Activated naive CD4-positive, alpha-beta T cell treated with anti-CD3 and anti-CD28 coated beads, Interleukin-2, amount 50 U/mL, for 16 hours (primary cell): ENCODE measurements at regions not wholly inside any gene's neighbourhood (a gene's known extent, or its start where the extent isn't known, plus 50 kb on each side); places are given as distances from the start of the nearest gene placed in this dataset.
"Not testable (repeated sequence)": the region's sequence is repeated elsewhere in the genome, so short reads cannot be mapped to it uniquely, and the experiment has no call there.

ENCODE experiments used
- DNase-seq: peaks from one replicate; pipeline ENCODE4 v3.0.0-alpha.2; 2020

DNA sequence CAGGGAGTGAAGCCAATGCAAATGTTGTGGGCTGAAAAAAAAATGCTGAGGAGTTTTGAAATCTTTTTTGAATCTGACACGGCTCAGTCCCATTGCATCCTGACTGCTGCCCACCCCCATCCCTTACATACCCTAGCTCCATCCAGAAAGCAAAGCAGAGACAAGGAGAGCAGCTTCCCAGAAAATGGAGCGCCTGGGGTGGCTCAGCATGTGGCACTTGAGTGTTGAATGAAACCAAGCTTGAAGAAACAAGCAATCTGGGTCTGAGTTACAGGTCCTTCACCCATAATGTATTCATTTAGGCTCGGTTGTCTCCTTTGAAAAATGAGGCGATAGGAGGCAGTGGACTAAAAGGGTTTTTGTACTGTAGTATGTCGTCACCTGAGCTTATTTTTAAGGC lies 244.2 kb upstream of the ACVR2A start:
- DNase-seq: no peak

DNA sequence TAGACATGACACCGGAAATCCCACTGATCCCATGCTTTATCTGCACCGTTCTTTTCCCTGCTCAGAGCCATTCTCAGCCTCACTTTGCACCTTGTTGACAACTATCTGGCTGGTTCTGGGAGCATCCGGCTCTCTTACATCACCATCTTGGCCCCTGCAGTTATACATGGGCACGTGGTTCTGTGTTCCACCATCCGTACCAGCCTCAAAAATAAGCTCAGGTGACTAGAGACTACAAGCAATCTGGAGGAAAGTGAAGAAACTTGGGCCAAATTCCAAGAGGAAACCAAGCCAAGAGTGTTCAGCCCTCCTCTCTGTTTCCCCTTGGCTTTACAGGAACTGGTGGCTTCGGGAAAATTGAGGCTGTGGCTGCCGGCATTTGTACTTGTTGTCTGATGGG lies 244.6 kb upstream of the ACVR2A start:
- no peak for DNase-seq

DNA sequence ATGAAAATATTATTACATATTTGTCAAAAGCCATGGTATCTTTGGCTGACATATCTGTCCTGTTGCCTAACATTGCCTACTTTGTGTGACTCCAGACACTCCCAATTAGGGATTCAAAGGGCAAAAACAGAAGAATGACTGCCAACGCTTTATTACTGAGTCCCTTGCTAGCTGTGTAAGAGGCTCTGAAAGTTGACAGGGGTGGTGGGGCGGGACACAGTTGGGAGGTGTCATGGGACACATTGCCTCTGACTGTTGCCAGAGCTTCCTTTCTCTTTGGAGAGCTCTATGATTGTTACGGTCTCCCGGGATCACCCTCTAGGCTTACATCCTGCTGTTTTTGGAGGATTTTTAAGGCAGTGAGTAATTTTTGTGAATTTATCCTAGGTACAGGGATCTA lies 249.6 kb upstream of the ACVR2A start:
- no peak for DNase-seq

DNA sequence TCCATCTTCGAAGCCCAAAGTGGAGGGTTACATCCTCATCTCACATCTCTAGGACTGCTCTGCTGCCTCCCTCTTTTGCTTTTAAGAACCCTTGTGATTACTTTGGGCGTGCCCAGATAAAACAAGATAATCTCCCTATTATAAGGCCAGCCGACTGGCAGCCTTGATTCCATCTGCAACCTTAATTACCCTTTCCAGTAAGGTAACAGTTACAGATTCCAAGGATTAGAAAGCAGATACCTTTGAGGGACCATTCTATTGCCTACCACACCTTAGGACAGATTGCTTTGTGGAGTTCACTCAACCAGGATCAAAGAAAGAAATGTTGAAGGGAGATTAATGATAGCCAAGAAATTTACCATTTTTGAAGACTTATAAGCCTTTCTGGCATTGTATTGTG lies 250.8 kb upstream of the ACVR2A start:
- no peak for DNase-seq

DNA sequence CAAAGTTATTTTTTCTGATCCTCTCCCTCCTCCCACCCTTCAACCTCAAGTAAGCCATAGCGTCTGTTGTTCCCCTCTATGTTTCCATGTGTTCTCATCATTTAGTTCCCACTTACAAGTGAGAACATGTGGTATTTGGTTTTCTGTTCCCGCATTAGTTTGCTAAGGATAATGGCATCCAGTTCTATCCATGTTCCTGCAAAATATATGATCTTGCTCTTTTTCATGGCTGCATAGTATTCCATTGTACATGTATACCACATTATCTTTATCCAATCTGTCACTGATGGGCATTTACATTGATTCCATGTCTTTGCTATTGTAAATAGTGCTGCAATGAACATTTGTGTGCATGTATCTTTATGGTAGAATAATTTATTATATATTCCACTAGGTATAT lies 252.0 kb upstream of the ACVR2A start:
- DNase-seq: not testable (repeated sequence)

DNA sequence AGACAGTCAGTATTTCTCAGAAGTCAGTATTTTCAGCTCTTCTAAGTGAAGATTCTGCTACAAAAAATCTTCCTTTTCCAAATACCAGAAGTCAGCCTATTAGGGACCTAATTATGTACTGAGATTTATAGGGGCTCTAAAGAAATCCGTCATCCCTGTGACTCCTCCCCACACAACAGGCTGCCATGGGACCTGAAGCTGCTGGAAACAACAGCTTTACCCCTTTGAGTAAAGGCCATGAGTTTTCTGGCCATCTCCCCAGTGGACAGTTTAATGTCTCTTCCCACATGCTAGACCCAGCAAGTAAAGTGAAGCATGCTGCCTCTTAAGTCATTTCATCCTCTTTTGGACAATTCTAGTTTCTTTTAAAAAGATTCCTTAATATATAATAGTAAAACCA lies 255.7 kb upstream of the ACVR2A start:
- no peak for DNase-seq

DNA sequence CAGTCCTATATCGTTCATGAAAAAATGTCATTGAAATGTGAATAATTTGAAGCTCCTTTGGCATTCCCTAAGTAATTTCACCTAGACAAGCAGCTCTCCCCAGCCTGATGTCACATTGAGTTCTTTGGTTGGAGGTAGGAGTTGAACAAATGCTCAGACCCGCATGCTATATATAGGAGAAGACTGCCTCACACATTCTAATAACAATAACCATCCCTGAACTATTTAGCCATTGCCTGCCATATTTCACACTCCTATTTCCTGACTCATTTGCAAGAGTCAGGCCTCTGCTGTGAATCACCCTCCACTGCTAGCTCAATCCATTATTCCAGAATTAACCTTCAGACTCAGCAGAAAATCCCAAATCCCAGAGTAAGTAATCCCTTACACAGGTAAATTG lies 256.6 kb upstream of the ACVR2A start:
- DNase-seq: no peak

DNA sequence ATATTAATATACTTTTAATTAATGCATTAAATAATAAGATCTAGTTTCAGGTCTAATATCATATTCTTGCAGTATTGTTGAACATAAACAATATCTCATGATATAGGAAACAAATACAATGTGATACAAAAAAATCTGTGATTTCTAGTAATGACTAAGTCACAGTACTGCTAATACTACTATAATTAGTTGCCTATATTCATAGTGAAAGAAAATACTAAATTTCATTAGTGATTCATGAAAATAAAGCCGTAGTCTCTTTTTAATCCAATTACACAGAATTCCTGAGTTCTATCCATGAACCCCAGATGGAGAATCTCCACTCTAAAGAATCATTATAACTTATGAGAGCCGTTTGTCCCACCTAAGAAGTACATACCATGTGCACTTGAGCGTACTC lies 266.3 kb upstream of the ACVR2A start:
- no peak for DNase-seq

DNA sequence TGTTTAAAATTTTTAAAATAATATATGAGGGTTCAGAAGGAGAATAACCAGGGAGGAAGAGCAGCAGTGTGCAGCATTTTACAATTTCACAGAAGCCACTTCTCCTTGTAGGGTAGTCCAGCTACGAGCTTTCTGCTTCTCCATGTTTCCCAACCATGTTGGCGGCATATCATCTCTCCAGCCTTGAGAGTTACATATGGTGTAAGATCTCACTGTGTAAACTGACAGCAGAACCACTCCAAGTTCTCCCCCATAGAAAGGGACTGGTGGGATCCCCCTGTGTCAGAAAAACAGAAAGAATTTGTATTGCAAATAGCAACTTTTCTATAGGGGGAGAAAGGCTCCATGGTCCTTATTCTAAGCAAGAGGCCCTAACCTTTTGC lies 266.8 kb upstream of the ACVR2A start:
- no peak for DNase-seq

DNA sequence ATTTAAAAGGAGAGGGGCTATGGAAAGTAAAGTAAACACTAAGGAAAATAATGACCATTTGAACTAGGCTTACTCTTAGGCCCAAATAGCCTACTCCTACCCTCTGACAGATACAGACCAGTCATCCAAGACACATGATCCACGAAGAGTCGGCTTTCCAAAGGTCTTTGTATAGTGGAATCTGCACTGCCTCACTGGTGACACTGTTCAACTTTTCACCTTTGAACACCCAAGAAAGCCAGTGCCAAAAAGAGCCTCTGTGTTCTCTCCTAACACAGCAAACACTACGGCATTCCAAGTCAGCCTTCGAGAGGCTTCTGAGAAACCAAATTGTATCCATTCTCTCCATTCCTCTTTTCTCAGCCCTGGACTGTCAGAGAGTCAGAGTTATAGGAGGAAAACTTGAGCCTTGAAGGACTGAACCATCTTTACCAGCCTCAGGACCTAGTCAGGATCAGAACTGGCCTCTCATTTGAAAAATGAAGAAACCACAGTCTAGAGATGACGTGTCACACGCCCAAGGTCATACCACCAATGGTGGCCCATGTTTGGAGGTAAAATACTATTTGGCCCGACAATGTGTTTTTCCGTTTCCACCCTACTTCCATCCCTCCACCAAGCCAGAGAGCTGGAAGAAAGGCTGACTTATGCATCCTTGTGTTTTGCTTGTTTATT lies 267.4 kb upstream of the ACVR2A start:
- DNase-seq: no peak

DNA sequence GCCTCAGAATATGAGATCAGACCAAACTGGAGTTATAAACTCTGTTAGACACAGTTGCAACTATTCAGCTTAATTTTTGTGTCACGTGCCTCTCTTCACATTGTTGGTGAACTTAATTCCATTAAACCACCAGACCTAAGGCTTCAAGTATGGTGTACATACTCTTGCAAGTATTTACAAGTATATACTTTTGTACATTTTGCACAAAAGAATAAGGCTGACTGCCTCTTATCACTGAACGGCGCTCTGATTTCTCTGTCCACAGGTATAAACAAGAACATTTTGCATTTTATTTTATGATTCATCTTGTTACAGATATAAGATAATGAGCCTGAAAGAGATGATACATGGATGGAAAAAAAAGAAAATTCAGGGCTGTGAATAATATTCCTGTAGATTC lies 269.7 kb upstream of the ACVR2A start:
- no peak for DNase-seq

DNA sequence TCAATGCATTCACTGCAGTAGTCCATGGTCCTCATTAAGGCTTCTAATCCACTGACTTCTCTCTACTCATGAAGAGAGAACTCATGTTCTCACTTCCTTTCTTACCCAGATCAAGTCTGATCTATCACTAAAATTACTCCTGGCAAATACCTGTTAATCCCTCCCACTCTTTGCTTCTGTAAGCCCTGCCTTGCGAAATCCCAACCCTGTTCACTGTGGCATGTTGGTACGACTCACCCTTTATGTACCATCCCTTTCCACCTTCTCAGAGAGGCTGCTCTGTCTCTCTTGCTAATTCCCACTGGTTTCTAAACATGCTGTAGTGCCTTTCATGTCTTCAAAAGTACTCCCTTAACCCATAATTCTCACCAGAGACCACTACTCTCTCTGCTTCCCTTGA lies 272.2 kb upstream of the ACVR2A start:
- DNase-seq: no peak

DNA sequence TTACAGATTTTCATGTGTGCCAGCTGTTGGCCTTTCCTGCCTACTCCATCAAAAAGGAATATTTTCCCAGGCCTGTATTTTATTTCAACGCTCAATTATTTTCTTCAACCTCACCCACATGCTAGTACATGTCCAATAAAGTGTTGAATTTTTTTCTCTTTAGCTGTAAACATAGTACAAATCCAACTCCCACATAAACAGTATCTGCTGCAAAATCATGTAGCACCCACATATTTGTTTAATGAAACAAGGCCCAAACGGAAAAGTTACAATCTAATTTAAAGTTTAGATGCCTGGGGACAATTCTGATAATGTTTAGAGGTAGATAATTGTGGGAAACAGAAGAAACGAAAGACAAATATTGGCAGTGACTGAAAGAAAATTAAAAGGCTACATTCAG lies 275.4 kb upstream of the ACVR2A start:
- DNase-seq: no peak

DNA sequence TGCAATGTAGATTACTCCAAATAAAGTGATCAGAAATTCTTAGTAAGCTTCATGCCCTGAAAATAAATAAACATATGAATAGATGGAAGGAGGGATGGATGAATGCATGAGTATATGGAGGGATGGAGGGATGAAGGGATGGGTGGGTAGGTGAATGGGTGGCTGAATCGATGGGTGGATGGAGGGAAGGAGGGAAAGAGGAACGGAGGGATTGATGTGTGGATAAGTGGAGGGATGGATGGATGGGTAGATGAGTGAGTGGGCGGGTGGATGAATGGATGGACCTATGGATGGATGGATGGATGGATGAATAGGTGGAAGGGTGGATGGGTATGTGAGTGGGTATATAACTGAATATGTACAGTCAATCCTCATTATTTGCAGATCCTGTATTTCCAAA lies 276.7 kb upstream of the ACVR2A start:
- no peak for DNase-seq

DNA sequence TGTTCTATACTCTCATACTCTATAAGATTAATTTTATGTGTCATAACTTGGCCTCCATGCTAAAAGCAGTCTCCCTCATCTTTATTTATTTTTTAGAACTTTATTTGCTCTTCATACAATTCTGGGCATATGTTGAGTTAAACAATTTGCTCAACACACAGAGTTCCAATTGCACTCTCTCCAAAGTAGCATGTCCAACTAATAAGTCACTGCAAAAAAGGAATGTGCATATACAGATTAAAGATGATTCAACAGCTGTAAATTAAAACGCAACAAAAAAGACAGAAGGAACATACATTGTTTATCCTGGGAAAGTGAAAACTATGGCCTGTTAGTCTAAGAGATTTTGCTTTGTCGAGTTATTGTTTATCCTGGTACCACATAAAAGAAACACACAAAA lies 277.7 kb upstream of the ACVR2A start:
- no peak for DNase-seq

DNA sequence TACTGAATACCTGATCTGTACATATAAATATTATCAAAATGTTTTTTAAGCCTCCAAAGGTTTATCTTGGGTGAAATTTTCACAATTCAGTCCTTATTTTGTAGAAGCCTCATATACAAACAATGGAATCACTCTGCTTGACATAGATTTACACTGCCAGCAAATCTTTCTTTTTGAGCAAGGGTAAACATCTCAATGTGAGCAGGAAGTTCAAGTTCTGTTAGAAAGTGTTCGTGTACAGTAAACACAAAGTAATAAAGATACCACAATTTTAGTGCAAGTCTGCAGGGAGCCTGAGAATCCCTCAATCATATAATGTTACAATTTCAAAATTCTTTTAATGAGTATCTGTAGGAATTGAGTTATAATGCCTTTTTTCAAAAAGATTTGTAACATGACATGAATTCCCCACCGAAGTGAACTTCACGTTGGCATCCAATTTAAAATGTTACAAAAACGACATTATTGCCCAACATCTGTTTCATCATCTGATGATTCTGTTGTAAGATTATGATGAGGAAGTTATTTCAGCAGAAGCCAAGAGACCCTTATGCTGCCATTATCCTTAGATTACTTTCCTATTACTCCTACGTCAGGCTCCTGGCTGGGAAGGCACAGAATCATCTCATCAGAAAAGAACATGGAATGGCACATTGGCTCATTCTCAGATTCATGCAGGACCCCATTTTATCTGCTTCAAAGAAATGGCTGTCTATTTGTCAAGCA lies 283.9 kb upstream of the ACVR2A start:
- DNase-seq: no peak

DNA sequence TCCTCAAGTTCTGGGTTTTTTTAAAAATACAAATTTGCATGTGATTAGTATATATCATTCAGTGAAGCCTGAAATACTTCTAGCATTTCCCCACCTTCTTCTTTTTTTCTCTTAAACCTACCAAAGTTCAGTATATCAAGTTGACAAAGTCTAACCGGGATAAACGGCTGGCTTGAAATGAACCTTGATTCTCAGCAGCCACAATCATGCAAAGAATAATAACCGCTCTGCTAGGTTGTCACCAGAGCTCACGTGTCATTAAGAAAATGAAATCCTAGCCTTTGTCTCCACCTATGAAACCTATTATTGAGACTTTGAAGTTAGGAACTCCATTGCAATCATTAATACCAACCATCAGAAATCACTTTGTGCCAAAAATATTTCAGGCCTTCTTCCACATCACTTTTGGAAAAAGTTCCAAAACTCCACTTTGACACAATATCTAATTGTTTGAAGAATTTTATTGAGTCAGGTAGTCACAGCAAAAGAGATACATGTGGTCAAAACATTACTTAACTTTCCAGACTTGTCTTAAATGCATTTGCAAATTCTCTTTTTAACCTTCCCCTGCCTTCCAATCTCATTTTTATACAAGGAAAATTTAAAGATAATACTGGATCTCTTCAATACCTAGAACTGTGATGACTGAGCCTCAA lies 285.6 kb upstream of the ACVR2A start:
- DNase-seq: no peak

DNA sequence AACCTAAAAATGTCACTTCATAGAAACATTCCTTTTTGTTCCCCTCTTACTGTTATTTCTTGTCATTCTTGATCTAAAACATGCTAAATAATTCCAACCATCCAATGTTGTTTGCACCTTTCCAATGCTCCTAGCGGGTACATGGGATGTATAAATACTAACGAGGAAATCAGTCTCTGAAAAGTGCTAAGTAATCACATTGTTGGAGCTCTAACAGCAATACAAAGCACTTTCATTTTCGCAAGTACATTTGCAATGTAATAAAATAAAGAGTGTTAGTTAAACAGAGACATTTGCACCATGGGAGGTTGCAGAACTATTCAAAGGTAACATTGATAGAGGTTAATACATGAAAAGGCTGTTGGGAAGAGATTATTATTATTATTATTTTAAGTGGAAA lies 286.2 kb upstream of the ACVR2A start:
- DNase-seq: no peak

DNA sequence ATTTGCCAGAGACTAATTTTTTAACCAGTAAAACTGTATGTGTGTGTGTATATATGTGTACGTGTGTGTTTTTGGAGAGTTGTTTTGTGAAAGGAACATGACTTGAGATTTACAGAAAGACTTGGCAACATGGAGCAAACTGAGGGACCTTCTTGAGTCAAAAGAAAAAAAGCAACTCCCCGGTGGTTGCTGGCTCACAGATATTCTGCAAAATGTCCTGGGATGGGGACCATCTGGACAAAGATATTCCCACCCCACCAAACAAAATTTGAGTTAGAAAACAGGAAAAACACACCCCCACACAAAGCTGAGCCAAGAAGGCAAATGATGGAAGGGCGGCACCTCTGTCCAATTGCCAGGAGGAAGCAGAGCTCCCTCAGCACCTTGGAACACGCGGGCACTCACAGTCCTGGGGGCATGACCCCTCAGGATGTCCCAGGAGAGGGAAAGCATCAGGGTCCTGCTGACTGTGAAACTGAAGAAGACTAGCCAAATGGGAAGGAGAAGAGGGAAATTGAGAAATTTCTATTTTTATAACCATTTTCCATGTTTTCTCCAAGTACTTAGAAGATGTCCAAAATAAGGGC lies 290.2 kb upstream of the ACVR2A start:
- DNase-seq: no peak

DNA sequence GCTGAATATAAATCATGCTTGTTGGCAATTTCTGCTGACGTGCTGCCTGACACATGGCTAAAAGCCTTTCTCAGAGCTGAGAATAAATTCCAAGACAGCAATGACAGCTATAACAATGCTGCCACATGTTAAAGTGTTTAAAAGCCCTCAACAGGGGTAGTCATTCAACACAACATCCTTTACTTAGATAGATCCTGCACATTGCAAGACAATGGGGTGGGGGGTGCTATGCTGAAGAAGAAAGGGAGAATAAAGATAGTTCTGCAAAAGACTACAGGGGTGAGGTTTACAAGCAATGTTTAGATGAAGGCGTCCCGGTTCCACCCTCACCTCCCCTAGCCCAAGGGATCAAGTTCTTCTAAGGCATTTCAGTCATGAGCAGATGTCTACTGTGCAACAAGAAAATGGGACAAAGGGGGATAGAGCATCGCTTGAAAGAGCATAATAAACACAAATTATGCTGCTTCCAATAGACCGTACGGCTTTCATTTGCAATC lies 291.0 kb upstream of the ACVR2A start:
- no peak for DNase-seq

DNA sequence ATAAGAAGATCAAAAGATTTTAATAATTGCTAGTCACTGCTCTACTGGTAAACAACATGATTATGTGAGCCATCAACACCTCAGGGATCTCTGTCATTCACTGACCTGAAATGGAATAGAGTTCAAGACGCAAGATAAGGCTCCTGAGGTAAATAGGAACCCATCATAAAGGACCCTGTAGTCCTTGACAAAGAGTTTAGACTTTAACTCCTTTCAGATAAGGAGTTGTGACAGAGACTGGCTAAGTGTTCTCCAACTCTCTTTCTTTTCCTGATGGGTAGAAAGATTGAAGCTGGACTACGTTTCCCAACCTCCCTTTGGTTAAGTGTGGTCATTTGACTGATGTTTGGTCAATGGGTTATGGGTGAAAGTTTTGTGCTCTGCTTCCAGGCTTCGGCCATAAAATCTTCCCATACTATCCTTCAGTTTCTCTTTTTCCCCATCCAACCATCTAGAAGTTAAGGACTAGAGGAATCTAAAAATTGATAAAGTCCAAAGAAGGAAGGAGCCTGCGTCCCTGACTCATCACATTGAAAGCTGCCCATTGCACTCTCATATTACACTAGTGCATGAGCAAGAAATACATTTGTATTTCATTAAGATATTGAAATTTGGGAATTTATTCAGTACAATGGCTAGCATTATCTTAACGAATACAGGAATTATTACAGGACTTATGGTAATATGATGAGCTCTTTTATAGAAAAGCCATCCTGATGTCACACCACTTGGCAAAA lies 293.7 kb upstream of the ACVR2A start:
- DNase-seq: no peak

DNA sequence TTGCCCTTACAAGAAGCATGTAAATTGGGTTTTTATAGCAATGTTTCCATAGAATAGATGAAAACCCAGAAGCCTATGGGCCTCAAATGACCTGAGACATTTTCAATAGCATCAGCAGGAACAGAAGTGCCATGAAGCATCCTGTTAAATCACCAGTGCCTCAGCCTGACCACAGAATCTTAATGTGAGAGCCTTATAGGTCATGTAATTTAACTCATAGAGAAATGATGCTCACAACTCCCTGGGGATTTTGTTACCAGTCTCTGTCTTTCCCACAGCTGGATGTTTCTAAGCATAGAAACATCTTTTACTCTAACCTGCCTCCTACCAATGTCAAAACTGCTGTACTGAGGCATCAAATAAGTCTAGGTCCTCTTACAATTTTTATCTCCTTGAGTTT lies 295.8 kb upstream of the ACVR2A start:
- DNase-seq: no peak

DNA sequence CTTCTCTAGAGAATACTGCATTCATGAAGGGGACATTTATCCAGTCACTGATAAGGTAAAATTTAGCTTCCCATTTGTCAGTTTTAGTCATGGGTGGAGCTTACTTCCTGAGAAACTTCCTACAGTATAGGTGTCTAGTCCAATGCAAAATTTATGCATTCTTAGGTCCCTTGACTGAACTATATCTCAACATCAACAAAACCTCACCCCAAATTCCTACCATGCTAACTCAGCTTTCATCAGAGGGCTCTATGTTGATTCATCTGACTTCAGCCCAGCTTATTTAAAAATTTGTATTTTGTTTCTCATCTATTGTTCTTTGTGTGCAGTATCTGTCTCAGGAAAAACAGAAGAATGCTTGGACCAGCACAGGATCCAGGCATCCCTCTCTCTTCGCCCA lies 296.4 kb upstream of the ACVR2A start:
- no peak for DNase-seq
